ENCODE measurements at regions not wholly inside any gene's neighbourhood (a gene's known extent, or its start where the extent isn't known, plus 50 kb on each side); places are given as distances from the start of the nearest gene placed in this dataset.

- Histone ChIP-seq H3K4me1 (ENCODE audit: insufficient read depth, low read length) (no peaks in the 10 kb centered on the region), H3K27ac (ENCODE audit: low read length) (no peak overlapping the region), H3K4me3 (ENCODE audit: low read length) (no peak overlapping the region), H3K27me3 (ENCODE audit: insufficient read depth, low read length) (no peaks in the 10 kb centered on the region), H3K9me3 (ENCODE audit: insufficient read depth, low read depth, low read length) (no peaks in the 10 kb centered on the region), H3K36me3 (ENCODE audit: insufficient read depth, low read depth, low read length) (no peaks in the 10 kb centered on the region), H3K9ac (ENCODE audit: low read depth, low read length) (no peak overlapping the region)
These were observed 93.2 kb downstream of the MSX2 start for GRCh38 chr5:174817610-174818009.

GRCh38 chr5:174816858-174817257, 92.5 kb downstream of the MSX2 start:
- Histone ChIP-seq H3K27me3 (ENCODE audit: insufficient read depth, low read length) (no peaks in the 10 kb centered on the region), H3K4me1 (ENCODE audit: insufficient read depth, low read length) (no peaks in the 10 kb centered on the region), H3K4me3 (ENCODE audit: low read length) (no peak overlapping the region), H3K36me3 (ENCODE audit: insufficient read depth, low read depth, low read length) (no peaks in the 10 kb centered on the region), H3K9ac (ENCODE audit: low read depth, low read length) (no peak overlapping the region), H3K27ac (ENCODE audit: low read length) (no peak overlapping the region), H3K9me3 (ENCODE audit: insufficient read depth, low read depth, low read length) (no peaks in the 10 kb centered on the region)

GRCh38 chr5:174811438-174811837, 87.1 kb downstream of the MSX2 start:
- H3K9ac ChIP-seq (ENCODE audit: low read depth, low read length): no peak overlapping the region
- H3K27ac ChIP-seq (ENCODE audit: low read length): no peak overlapping the region
- no peaks in the 10 kb centered on the region for H3K36me3 ChIP-seq (ENCODE audit: insufficient read depth, low read depth, low read length)
- H3K27me3 ChIP-seq (ENCODE audit: insufficient read depth, low read length): no peaks in the 10 kb centered on the region
- H3K4me1 ChIP-seq (ENCODE audit: insufficient read depth, low read length): 0 out of 2 replicates have a peak, but pooled peaks cover 4% of the 10 kb centered on the region
- H3K9me3 ChIP-seq (ENCODE audit: insufficient read depth, low read depth, low read length): no peaks in the 10 kb centered on the region
- H3K4me3 ChIP-seq (ENCODE audit: low read length): no peak overlapping the region

GRCh38 chr5:174810796-174811195, 86.4 kb downstream of the MSX2 start:
- H3K9ac ChIP-seq (ENCODE audit: low read depth, low read length): no peak overlapping the region

GRCh38 chr5:174807471-174807870, 83.1 kb downstream of the MSX2 start:
- 0 out of 2 replicates have a peak, but pooled peaks cover 4% of the 10 kb centered on the region for H3K4me1 ChIP-seq (ENCODE audit: insufficient read depth, low read length)
- no peaks in the 10 kb centered on the region; the same call in 1 of the 2 replicates for H3K9me3 ChIP-seq (ENCODE audit: insufficient read depth, low read depth, low read length)
- no peaks in the 10 kb centered on the region for H3K27me3 ChIP-seq (ENCODE audit: insufficient read depth, low read length)
- no peak overlapping the region for H3K27ac ChIP-seq (ENCODE audit: low read length)
- H3K36me3 ChIP-seq (ENCODE audit: insufficient read depth, low read depth, low read length): no peaks in the 10 kb centered on the region
- H3K4me3 ChIP-seq (ENCODE audit: low read length): no peak overlapping the region
- H3K9ac ChIP-seq (ENCODE audit: low read depth, low read length): no peak overlapping the region

More at GRCh38 chr5:174810796-174811195, 86.4 kb downstream of the MSX2 start:
- Histone ChIP-seq H3K27me3 (ENCODE audit: insufficient read depth, low read length) (no peaks in the 10 kb centered on the region), H3K4me1 (ENCODE audit: insufficient read depth, low read length) (0 out of 2 replicates have a peak, but pooled peaks cover 4% of the 10 kb centered on the region), H3K4me3 (ENCODE audit: low read length) (no peak overlapping the region), H3K36me3 (ENCODE audit: insufficient read depth, low read depth, low read length) (no peaks in the 10 kb centered on the region), H3K27ac (ENCODE audit: low read length) (no peak overlapping the region), H3K9me3 (ENCODE audit: insufficient read depth, low read depth, low read length) (no peaks in the 10 kb centered on the region)

GRCh38 chr5:174806729-174807128, 82.3 kb downstream of the MSX2 start:
- Histone ChIP-seq H3K4me3 (ENCODE audit: low read length) (no peak overlapping the region), H3K9ac (ENCODE audit: low read depth, low read length) (no peak overlapping the region), H3K9me3 (ENCODE audit: insufficient read depth, low read depth, low read length) (no peaks in the 10 kb centered on the region; the same call in 1 of the 2 replicates), H3K36me3 (ENCODE audit: insufficient read depth, low read depth, low read length) (no peaks in the 10 kb centered on the region), H3K27me3 (ENCODE audit: insufficient read depth, low read length) (no peaks in the 10 kb centered on the region), H3K4me1 (ENCODE audit: insufficient read depth, low read length) (0 out of 2 replicates have a peak, but pooled peaks cover 4% of the 10 kb centered on the region), H3K27ac (ENCODE audit: low read length) (no peak overlapping the region)

GRCh38 chr5:174801798-174802197, 77.4 kb downstream of the MSX2 start:
- Histone ChIP-seq H3K27me3 (ENCODE audit: insufficient read depth, low read length) (no peaks in the 10 kb centered on the region), H3K4me3 (ENCODE audit: low read length) (no peak overlapping the region), H3K36me3 (ENCODE audit: insufficient read depth, low read depth, low read length) (no peaks in the 10 kb centered on the region), H3K27ac (ENCODE audit: low read length) (no peak overlapping the region), H3K4me1 (ENCODE audit: insufficient read depth, low read length) (peaks cover 2% of the 10 kb centered on the region; the same call in 1 of the 2 replicates), H3K9me3 (ENCODE audit: insufficient read depth, low read depth, low read length) (no peaks in the 10 kb centered on the region; the same call in 1 of the 2 replicates), H3K9ac (ENCODE audit: low read depth, low read length) (no peak overlapping the region)

- H3K36me3 ChIP-seq (ENCODE audit: insufficient read depth, low read depth, low read length): no peaks in the 10 kb centered on the region
These were observed 76.1 kb downstream of the MSX2 start for GRCh38 chr5:174800435-174800834.

GRCh38 chr5:174799121-174799520, 74.7 kb downstream of the MSX2 start:
- Histone ChIP-seq H3K9ac (ENCODE audit: low read depth, low read length) (no peak overlapping the region), H3K4me3 (ENCODE audit: low read length) (no peak overlapping the region), H3K4me1 (ENCODE audit: insufficient read depth, low read length) (peaks cover 9% of the 10 kb centered on the region), H3K9me3 (ENCODE audit: insufficient read depth, low read depth, low read length) (no peaks in the 10 kb centered on the region), H3K27me3 (ENCODE audit: insufficient read depth, low read length) (no peaks in the 10 kb centered on the region), H3K36me3 (ENCODE audit: insufficient read depth, low read depth, low read length) (no peaks in the 10 kb centered on the region), H3K27ac (ENCODE audit: low read length) (no peak overlapping the region)

More at GRCh38 chr5:174800435-174800834, 76.1 kb downstream of the MSX2 start:
- no peaks in the 10 kb centered on the region; the same call in 1 of the 2 replicates for H3K9me3 ChIP-seq (ENCODE audit: insufficient read depth, low read depth, low read length)
- no peak overlapping the region for H3K9ac ChIP-seq (ENCODE audit: low read depth, low read length)
- H3K4me1 ChIP-seq (ENCODE audit: insufficient read depth, low read length): peaks cover 4% of the 10 kb centered on the region
- H3K27ac ChIP-seq (ENCODE audit: low read length): no peak overlapping the region
- H3K27me3 ChIP-seq (ENCODE audit: insufficient read depth, low read length): no peaks in the 10 kb centered on the region
- H3K4me3 ChIP-seq (ENCODE audit: low read length): no peak overlapping the region

- no peak overlapping the region for H3K9ac ChIP-seq (ENCODE audit: low read depth, low read length)
- H3K9me3 ChIP-seq (ENCODE audit: insufficient read depth, low read depth, low read length): no peaks in the 10 kb centered on the region
- peaks cover under 1% of the 10 kb centered on the region for H3K27me3 ChIP-seq (ENCODE audit: insufficient read depth, low read length)
- peaks cover 9% of the 10 kb centered on the region for H3K4me1 ChIP-seq (ENCODE audit: insufficient read depth, low read length)
- H3K27ac ChIP-seq (ENCODE audit: low read length): no peak overlapping the region
- H3K36me3 ChIP-seq (ENCODE audit: insufficient read depth, low read depth, low read length): no peaks in the 10 kb centered on the region
- H3K4me3 ChIP-seq (ENCODE audit: low read length): no peak overlapping the region
These were observed 74.2 kb downstream of the MSX2 start for GRCh38 chr5:174798551-174798951.

- H3K27me3 ChIP-seq (ENCODE audit: insufficient read depth, low read length): peaks cover 12% of the 10 kb centered on the region
- H3K9ac ChIP-seq (ENCODE audit: low read depth, low read length): no peak overlapping the region
- H3K9me3 ChIP-seq (ENCODE audit: insufficient read depth, low read depth, low read length): no peaks in the 10 kb centered on the region
- no peak overlapping the region for H3K27ac ChIP-seq (ENCODE audit: low read length)
- H3K36me3 ChIP-seq (ENCODE audit: insufficient read depth, low read depth, low read length): no peaks in the 10 kb centered on the region
- peaks cover 9% of the 10 kb centered on the region for H3K4me1 ChIP-seq (ENCODE audit: insufficient read depth, low read length)
- H3K4me3 ChIP-seq (ENCODE audit: low read length): no peak overlapping the region
These were observed 72.4 kb downstream of the MSX2 start for GRCh38 chr5:174796711-174797192.

GRCh38 chr5:174794931-174795672, 70.7 kb downstream of the MSX2 start:
- no peak overlapping the region for H3K9ac ChIP-seq (ENCODE audit: low read depth, low read length)
- H3K4me3 ChIP-seq (ENCODE audit: low read length): peak overlapping the region; percentile 5; the same call in 1 of the 2 replicates
- no peaks in the 10 kb centered on the region for H3K9me3 ChIP-seq (ENCODE audit: insufficient read depth, low read depth, low read length)
- H3K27ac ChIP-seq (ENCODE audit: low read length): no peak overlapping the region
- peaks cover 9% of the 10 kb centered on the region for H3K4me1 ChIP-seq (ENCODE audit: insufficient read depth, low read length)
- peaks cover 12% of the 10 kb centered on the region for H3K27me3 ChIP-seq (ENCODE audit: insufficient read depth, low read length)
- no peaks in the 10 kb centered on the region for H3K36me3 ChIP-seq (ENCODE audit: insufficient read depth, low read depth, low read length)
